Calu3 (cell line): ENCODE measurements at regions not wholly inside any gene's neighbourhood (a gene's known extent, or its start where the extent isn't known, plus 50 kb on each side); places are given as distances from the start of the nearest gene placed in this dataset.

ENCODE experiments used
- BruUV-seq: library from RNA; stranded (reverse); fragments of 400-500 nt; replicated peaks from 2 replicates; lab custom pipeline; 2021; lab: Mats Ljungman, UMichigan
- CTCF ChIA-PET: fragments of 300-600 bp; sonication (Branson Sonifier 250); formaldehyde crosslinking; loops from one replicate; lab custom pipeline; 2022; ENCODE audit warnings: antibody characterized with exemption; lab: Charles Lee
- DNase-seq: peaks from one replicate; pipeline ENCODE4 v3.0.0; 2022
- H3K27ac Mint-ChIP-seq: one replicate; pipeline ENCODE4 v1.8.0; 2022; ENCODE audit warnings: mixed read lengths; ENCODE audit not compliant: unreplicated experiment
- H3K27me3 Mint-ChIP-seq: one replicate; pipeline ENCODE4 v1.8.0; 2022; ENCODE audit warnings: mixed read lengths; ENCODE audit not compliant: unreplicated experiment
- H3K36me3 Mint-ChIP-seq: one replicate; pipeline ENCODE4 v1.8.0; 2022; ENCODE audit warnings: mild to moderate bottlenecking, moderate library complexity, mixed read lengths; ENCODE audit not compliant: insufficient read depth, unreplicated experiment
- H3K4me1 Mint-ChIP-seq: one replicate; pipeline ENCODE4 v1.8.0; 2022; ENCODE audit warnings: mild to moderate bottlenecking, low read depth, mixed read lengths; ENCODE audit not compliant: unreplicated experiment
- H3K4me3 Mint-ChIP-seq: one replicate; pipeline ENCODE4 v1.8.0; 2022; ENCODE audit warnings: mild to moderate bottlenecking, low read depth, moderate library complexity, mixed read lengths; ENCODE audit not compliant: unreplicated experiment
- H3K9me3 Mint-ChIP-seq: one replicate; pipeline ENCODE4 v1.8.0; 2022; ENCODE audit warnings: low read depth, mixed read lengths; ENCODE audit not compliant: unreplicated experiment
- intact Hi-C: fragments of 100-400 bp; cut with micrococcal nuclease; formaldehyde crosslinking; loops from one replicate; pipeline ENCODE4 v1.10.0; 2022; ENCODE audit not compliant: unreplicated experiment
- TF ChIP-seq, protein P1 (sequence below): fragments of 200-600 bp; IDR thresholded peaks from one replicate; pipeline ENCODE4 v1.8.0; 2022; ENCODE audit warnings: antibody characterized with exemption; ENCODE audit not compliant: unreplicated experiment

GRCh38 chr12:41946106-41946505 is 198.6 kb downstream of the GXYLT1 start:
- TF ChIP-seq, protein P1, sequence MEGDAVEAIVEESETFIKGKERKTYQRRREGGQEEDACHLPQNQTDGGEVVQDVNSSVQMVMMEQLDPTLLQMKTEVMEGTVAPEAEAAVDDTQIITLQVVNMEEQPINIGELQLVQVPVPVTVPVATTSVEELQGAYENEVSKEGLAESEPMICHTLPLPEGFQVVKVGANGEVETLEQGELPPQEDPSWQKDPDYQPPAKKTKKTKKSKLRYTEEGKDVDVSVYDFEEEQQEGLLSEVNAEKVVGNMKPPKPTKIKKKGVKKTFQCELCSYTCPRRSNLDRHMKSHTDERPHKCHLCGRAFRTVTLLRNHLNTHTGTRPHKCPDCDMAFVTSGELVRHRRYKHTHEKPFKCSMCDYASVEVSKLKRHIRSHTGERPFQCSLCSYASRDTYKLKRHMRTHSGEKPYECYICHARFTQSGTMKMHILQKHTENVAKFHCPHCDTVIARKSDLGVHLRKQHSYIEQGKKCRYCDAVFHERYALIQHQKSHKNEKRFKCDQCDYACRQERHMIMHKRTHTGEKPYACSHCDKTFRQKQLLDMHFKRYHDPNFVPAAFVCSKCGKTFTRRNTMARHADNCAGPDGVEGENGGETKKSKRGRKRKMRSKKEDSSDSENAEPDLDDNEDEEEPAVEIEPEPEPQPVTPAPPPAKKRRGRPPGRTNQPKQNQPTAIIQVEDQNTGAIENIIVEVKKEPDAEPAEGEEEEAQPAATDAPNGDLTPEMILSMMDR = no peak
- Mint-ChIP-seq H3K36me3 (no peaks in the 10 kb centered on the region), H3K4me1 (no peaks in the 10 kb centered on the region), H3K27me3 (no peaks in the 10 kb centered on the region), H3K4me3 (no peak overlapping the region), H3K9me3 (peaks cover 3% of the 10 kb centered on the region), H3K27ac (no peak overlapping the region)
- CTCF ChIA-PET = no interaction called here
- DNase-seq = no peak
- no TSS peak for BruUV-seq
- intact Hi-C loops = no loop called here

DNA sequence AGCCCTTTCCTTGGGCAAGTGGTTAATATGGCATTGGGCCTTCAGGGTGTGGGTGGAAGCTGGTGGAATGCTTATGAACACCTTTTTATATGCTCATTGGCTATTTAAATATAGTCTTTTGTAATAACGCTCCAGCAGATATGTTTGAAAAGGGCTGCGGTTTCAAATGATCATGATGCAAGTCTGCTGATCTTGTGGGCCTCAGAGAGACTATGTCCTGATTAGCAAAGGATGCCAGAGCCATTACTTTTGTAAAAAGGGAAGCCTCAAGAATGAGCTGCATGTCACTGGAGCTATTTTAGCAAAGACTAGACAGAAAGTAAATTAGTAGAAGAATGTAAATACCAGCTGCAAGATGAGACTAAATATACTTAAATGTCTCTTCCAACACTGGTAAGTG is 200.5 kb downstream of the GXYLT1 start:
- Mint-ChIP-seq H3K27me3 (no peaks in the 10 kb centered on the region), H3K27ac (no peak overlapping the region), H3K4me3 (no peak overlapping the region), H3K36me3 (no peaks in the 10 kb centered on the region), H3K9me3 (peaks cover 4% of the 10 kb centered on the region), H3K4me1 (no peaks in the 10 kb centered on the region)
- DNase-seq = no peak
- TF ChIP-seq, protein P1 = no peak
- intact Hi-C loops = no loop called here
- BruUV-seq = no TSS peak
- CTCF ChIA-PET = no interaction called here

- Mint-ChIP-seq H3K4me3 (no peak overlapping the region), H3K36me3 (no peaks in the 10 kb centered on the region), H3K27me3 (no peaks in the 10 kb centered on the region), H3K27ac (no peak overlapping the region), H3K9me3 (peaks cover 6% of the 10 kb centered on the region), H3K4me1 (no peaks in the 10 kb centered on the region)
- TF ChIP-seq, protein P1 = no peak
- DNase-seq = no peak
- BruUV-seq = no TSS peak
- intact Hi-C loops = no loop called here
- CTCF ChIA-PET = no interaction called here
Measured at GRCh38 chr12:41943671-41944070, 201.0 kb downstream of the GXYLT1 start.

DNA sequence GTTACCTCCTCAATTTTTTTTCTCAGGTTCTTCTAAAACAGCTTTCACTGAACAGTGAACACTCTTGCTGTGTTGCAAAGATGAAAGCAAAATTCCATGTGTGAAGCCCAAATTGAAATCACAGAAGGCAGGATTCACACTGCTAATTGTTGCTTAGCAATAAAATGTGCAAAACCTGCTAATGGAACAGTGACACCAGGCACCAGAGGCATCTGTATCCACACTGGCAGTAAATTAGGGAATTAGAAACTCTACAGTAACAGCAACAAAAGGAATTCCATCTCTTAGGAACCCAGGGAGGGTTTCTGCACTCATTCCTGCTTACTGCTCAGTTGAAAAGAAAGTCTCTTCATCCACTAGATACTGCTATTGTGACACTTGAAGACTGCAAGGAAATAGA is 202.3 kb downstream of the GXYLT1 start:
- no TSS peak for BruUV-seq
- Mint-ChIP-seq H3K4me1 (no peaks in the 10 kb centered on the region), H3K27ac (no peak overlapping the region), H3K4me3 (no peak overlapping the region), H3K27me3 (no peaks in the 10 kb centered on the region), H3K36me3 (no peaks in the 10 kb centered on the region), H3K9me3 (peaks cover 6% of the 10 kb centered on the region)
- intact Hi-C loops = no loop called here
- no peak for DNase-seq
- CTCF ChIA-PET = no interaction called here
- TF ChIP-seq, protein P1 = no peak
